COLO829 (cell line): ENCODE measurements at regions not wholly inside any gene's neighbourhood (a gene's known extent, or its start where the extent isn't known, plus 50 kb on each side); places are given as distances from the start of the nearest gene placed in this dataset.
A peak's percentile ranks its signal among the peaks of the same experiment; 100 is the strongest.

ENCODE experiments used
- DNase-seq: peaks from one replicate; pipeline ENCODE4 v3.0.0; 2012; ENCODE audit warnings: low spot score

- DNase-seq: no peak
Measured at GRCh38 chr6:82015043-82015442, 232.5 kb downstream of the IBTK start.

- peak; percentile 72 for DNase-seq
Measured at GRCh38 chr6:82013561-82014530, 233.7 kb downstream of the IBTK start.

- DNase-seq: no peak
Measured at GRCh38 chr6:82006027-82006738, 241.4 kb downstream of the IBTK start.

- DNase-seq: no peak
Measured at GRCh38 chr6:82000551-82000950, 247.0 kb downstream of the IBTK start.

- DNase-seq: no peak
Measured at GRCh38 chr6:81999826-82000225, 247.3 kb upstream of the TENT5A start.

- DNase-seq: no peak
Measured at GRCh38 chr6:81999270-81999669, 246.8 kb upstream of the TENT5A start.

- DNase-seq: no peak
Measured at GRCh38 chr6:81998432-81998831, 246.0 kb upstream of the TENT5A start.

GRCh38 chr6:81997090-81997926 is 244.8 kb upstream of the TENT5A start:
- peak; percentile 56 for DNase-seq

- DNase-seq: no peak
Measured at GRCh38 chr6:81996414-81996813, 243.9 kb upstream of the TENT5A start.

GRCh38 chr6:81995548-81996289 is 243.2 kb upstream of the TENT5A start:
- peak; percentile 49 for DNase-seq

GRCh38 chr6:81988871-81989270 is 236.4 kb upstream of the TENT5A start:
- no peak for DNase-seq

- DNase-seq: no peak
Measured at GRCh38 chr6:81988446-81988845, 236.0 kb upstream of the TENT5A start.

- no peak for DNase-seq
Measured at GRCh38 chr6:81987293-81987692, 234.8 kb upstream of the TENT5A start.

- DNase-seq: no peak
Measured at GRCh38 chr6:81985191-81985590, 232.7 kb upstream of the TENT5A start.

- no peak for DNase-seq
Measured at GRCh38 chr6:81984599-81984998, 232.1 kb upstream of the TENT5A start.

- peak; percentile 19 for DNase-seq
Measured at GRCh38 chr6:81981812-81982211, 229.3 kb upstream of the TENT5A start.

- no peak for DNase-seq
Measured at GRCh38 chr6:81979767-81980166, 227.3 kb upstream of the TENT5A start.

- DNase-seq: no peak
Measured at GRCh38 chr6:81979329-81979728, 226.8 kb upstream of the TENT5A start.

GRCh38 chr6:81978230-81978629 is 225.7 kb upstream of the TENT5A start:
- DNase-seq: no peak

- DNase-seq: no peak
Measured at GRCh38 chr6:81977486-81977885, 225.0 kb upstream of the TENT5A start.

GRCh38 chr6:81969814-81970213 is 217.3 kb upstream of the TENT5A start:
- no peak for DNase-seq

- DNase-seq: no peak
Measured at GRCh38 chr6:81969011-81969410, 216.5 kb upstream of the TENT5A start.
